ENCODE measurements at regions not wholly inside any gene's neighbourhood (a gene's known extent, or its start where the extent isn't known, plus 50 kb on each side); places are given as distances from the start of the nearest gene placed in this dataset.

DNA sequence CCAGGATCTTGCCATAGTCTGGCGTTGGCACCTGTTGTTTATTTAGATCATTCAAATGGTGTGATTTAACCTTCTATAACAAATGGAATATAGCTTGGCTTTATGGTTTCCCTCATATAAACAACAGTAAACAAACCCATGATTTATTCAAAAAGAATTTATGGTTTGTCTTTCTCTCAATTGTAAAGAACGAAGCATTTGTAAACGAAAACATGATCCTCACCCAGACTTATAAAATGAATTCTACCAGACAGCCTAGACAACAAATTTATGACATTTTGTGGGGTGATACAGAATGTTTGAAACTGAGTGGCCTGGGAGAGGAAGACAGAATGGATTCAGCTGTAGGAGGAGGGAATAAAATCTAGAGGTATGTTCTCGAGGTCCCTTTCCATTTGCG lies 66.1 kb upstream of the PTGFR start:
- H3K9me2 ChIP-seq (replicated peaks; ENCODE audit: control insufficient read depth, low read length), result no peaks in the 10 kb centered on the region

DNA sequence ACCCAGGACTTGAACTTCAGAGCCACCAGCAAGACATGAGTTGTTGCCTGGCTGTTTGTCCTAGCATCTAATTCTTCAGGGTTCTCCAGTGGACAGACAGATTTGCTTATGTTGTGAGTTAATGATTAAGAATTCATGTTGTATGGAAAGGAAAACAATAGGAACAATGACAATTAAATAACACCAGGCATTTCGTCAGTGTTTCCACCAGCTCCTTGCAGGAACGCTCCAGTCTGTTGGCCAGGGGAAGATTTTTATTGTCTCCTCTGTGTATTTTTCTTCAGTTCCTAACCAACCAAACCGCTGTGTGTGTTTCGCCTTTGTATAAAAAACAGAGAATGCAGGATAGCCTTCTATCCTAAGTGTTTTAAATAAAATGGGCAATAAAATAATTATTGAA lies 64.4 kb upstream of the PTGFR start:
- Histone ChIP-seq H3K27me3 (ENCODE audit: control insufficient read depth, low read length) (no peaks in the 10 kb centered on the region; the same call in 1 of the 2 replicates), H3F3A (ENCODE audit: control insufficient read depth, insufficient read depth) (no peaks in the 10 kb centered on the region), H3K4me1 (ENCODE audit: control insufficient read depth, low read length) (no peaks in the 10 kb centered on the region), H4K20me1 (ENCODE audit: control insufficient read depth, insufficient read depth, low read depth, low read length) (no peaks in the 10 kb centered on the region), H3K4me3 (ENCODE audit: low read length) (no peak overlapping the region), H3K27ac (ENCODE audit: low read depth, low read length) (no peak overlapping the region), H3K79me2 (ENCODE audit: control insufficient read depth, low read length) (no peaks in the 10 kb centered on the region), H3K9me3 (ENCODE audit: control insufficient read depth, insufficient read depth, low read length) (no peaks in the 10 kb centered on the region), H3K4me2 (ENCODE audit: low read length) (no peak overlapping the region), H3K36me3 (ENCODE audit: control insufficient read depth, low read length) (no peaks in the 10 kb centered on the region), H3K9me2 (replicated peaks; ENCODE audit: control insufficient read depth, low read length) (no peaks in the 10 kb centered on the region)
- TF ChIP-seq, protein P1, sequence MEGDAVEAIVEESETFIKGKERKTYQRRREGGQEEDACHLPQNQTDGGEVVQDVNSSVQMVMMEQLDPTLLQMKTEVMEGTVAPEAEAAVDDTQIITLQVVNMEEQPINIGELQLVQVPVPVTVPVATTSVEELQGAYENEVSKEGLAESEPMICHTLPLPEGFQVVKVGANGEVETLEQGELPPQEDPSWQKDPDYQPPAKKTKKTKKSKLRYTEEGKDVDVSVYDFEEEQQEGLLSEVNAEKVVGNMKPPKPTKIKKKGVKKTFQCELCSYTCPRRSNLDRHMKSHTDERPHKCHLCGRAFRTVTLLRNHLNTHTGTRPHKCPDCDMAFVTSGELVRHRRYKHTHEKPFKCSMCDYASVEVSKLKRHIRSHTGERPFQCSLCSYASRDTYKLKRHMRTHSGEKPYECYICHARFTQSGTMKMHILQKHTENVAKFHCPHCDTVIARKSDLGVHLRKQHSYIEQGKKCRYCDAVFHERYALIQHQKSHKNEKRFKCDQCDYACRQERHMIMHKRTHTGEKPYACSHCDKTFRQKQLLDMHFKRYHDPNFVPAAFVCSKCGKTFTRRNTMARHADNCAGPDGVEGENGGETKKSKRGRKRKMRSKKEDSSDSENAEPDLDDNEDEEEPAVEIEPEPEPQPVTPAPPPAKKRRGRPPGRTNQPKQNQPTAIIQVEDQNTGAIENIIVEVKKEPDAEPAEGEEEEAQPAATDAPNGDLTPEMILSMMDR (IDR thresholded peaks at IDR 0.05; ENCODE audit: low read depth, low read length, poor library complexity, severe bottlenecking), result no peak
- TF ChIP-seq EZH2phosphoT487 (IDR thresholded peaks at IDR 0.05; ENCODE audit: borderline replicate concordance, low read length), result no peak

More for the DNA sequence above, 66.1 kb upstream of the PTGFR start:
- Histone ChIP-seq H3K27me3 (ENCODE audit: control insufficient read depth, low read length) (no peaks in the 10 kb centered on the region; the same call in 1 of the 2 replicates), H3K4me2 (ENCODE audit: low read length) (no peak overlapping the region), H3K79me2 (ENCODE audit: control insufficient read depth, low read length) (no peaks in the 10 kb centered on the region), H3K4me3 (ENCODE audit: low read length) (no peak overlapping the region), H4K20me1 (ENCODE audit: control insufficient read depth, insufficient read depth, low read depth, low read length) (no peaks in the 10 kb centered on the region), H3K27ac (ENCODE audit: low read depth, low read length) (no peak overlapping the region), H3K36me3 (ENCODE audit: control insufficient read depth, low read length) (no peaks in the 10 kb centered on the region), H3K4me1 (ENCODE audit: control insufficient read depth, low read length) (no peaks in the 10 kb centered on the region), H3K9me3 (ENCODE audit: control insufficient read depth, insufficient read depth, low read length) (no peaks in the 10 kb centered on the region), H3F3A (ENCODE audit: control insufficient read depth, insufficient read depth) (no peaks in the 10 kb centered on the region)
- TF ChIP-seq EZH2phosphoT487 (IDR thresholded peaks at IDR 0.05; ENCODE audit: borderline replicate concordance, low read length), result no peak
- TF ChIP-seq, protein P1 (IDR thresholded peaks at IDR 0.05; ENCODE audit: low read depth, low read length, poor library complexity, severe bottlenecking), result no peak

DNA sequence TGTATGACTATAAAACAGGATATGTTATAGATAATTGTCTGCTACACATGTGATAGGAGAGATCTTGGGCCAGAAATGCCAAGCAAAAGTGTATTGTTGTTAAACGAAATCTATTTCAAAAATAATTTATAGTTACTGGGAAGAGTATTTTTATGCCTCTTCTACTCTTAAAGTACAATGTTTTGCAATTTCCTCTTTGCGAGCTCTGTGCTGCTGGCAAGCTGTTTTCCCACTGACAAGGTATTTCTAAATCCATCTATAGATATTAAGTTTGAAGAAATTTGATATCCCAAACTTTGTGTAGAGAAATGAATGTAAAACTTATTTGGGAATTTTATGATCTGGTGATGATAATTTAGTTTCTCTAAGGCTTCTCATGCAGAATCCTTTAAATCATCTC lies 63.3 kb upstream of the PTGFR start:
- Histone ChIP-seq H3K27me3 (ENCODE audit: control insufficient read depth, low read length) (no peaks in the 10 kb centered on the region; the same call in 1 of the 2 replicates), H3K9me2 (replicated peaks; ENCODE audit: control insufficient read depth, low read length) (no peaks in the 10 kb centered on the region), H3K27ac (ENCODE audit: low read depth, low read length) (no peak overlapping the region)

More for the DNA sequence above, 63.3 kb upstream of the PTGFR start:
- Histone ChIP-seq H3F3A (ENCODE audit: control insufficient read depth, insufficient read depth) (no peaks in the 10 kb centered on the region), H3K4me2 (ENCODE audit: low read length) (no peak overlapping the region), H3K9me3 (ENCODE audit: control insufficient read depth, insufficient read depth, low read length) (no peaks in the 10 kb centered on the region), H3K4me3 (ENCODE audit: low read length) (no peak overlapping the region), H4K20me1 (ENCODE audit: control insufficient read depth, insufficient read depth, low read depth, low read length) (no peaks in the 10 kb centered on the region), H3K36me3 (ENCODE audit: control insufficient read depth, low read length) (no peaks in the 10 kb centered on the region), H3K4me1 (ENCODE audit: control insufficient read depth, low read length) (no peaks in the 10 kb centered on the region), H3K79me2 (ENCODE audit: control insufficient read depth, low read length) (no peaks in the 10 kb centered on the region)
- TF ChIP-seq, protein P1 (IDR thresholded peaks at IDR 0.05; ENCODE audit: low read depth, low read length, poor library complexity, severe bottlenecking), result no peak
- no peak for TF ChIP-seq EZH2phosphoT487 (IDR thresholded peaks at IDR 0.05; ENCODE audit: borderline replicate concordance, low read length)
